Lower leg skin (tissue), 3 donors: ENCODE measurements at regions not wholly inside any gene's neighbourhood (a gene's known extent, or its start where the extent isn't known, plus 50 kb on each side); places are given as distances from the start of the nearest gene placed in this dataset.

ENCODE experiments used
- POLR2A ChIP-seq, 2 donors: fragments of 450-650 bp; IDR thresholded peaks; one replicate each; pipeline ENCODE4 v1.6.1; 2016 to 2017; ENCODE audit warnings: antibody characterized with exemption in 2 of 2, mild to moderate bottlenecking in 1 of 2, moderate library complexity in 1 of 2
- TF ChIP-seq, protein P1 (sequence below), 3 donors: fragments of 450-650 bp; IDR thresholded peaks; one replicate each; pipeline ENCODE4 v1.5.1; 2016; ENCODE audit warnings: antibody characterized with exemption in 3 of 3, mild to moderate bottlenecking in 3 of 3, moderate library complexity in 2 of 3

DNA sequence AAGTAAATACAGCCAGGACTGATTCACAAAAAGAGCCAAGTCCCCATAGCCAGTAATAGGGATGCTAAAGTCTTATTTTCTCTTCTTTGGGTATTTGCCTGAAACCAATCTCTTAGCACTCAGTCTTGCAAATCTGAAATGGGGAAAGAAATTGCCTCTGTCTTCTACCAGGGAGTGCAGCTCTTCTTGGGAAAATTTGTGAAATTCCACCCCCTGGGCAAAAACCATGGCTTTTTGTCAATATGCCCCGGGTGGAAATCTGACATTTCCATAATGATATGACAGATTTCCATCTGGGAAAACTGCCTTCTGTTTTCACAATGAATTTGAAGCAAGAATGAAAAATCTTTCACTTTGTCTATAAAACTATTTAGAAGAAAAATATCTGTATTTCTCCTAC is 628.1 kb downstream of the BCL11A start:
- TF ChIP-seq, protein P1, sequence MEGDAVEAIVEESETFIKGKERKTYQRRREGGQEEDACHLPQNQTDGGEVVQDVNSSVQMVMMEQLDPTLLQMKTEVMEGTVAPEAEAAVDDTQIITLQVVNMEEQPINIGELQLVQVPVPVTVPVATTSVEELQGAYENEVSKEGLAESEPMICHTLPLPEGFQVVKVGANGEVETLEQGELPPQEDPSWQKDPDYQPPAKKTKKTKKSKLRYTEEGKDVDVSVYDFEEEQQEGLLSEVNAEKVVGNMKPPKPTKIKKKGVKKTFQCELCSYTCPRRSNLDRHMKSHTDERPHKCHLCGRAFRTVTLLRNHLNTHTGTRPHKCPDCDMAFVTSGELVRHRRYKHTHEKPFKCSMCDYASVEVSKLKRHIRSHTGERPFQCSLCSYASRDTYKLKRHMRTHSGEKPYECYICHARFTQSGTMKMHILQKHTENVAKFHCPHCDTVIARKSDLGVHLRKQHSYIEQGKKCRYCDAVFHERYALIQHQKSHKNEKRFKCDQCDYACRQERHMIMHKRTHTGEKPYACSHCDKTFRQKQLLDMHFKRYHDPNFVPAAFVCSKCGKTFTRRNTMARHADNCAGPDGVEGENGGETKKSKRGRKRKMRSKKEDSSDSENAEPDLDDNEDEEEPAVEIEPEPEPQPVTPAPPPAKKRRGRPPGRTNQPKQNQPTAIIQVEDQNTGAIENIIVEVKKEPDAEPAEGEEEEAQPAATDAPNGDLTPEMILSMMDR (IDR thresholded peaks at IDR 0.05), result no peak
- TF ChIP-seq POLR2A (IDR thresholded peaks at IDR 0.05), result no peak
